ENCODE measurements at regions not wholly inside any gene's neighbourhood (a gene's known extent, or its start where the extent isn't known, plus 50 kb on each side); places are given as distances from the start of the nearest gene placed in this dataset.
"Not testable (repeated sequence)": the region's sequence is repeated elsewhere in the genome, so short reads cannot be mapped to it uniquely, and the experiment has no call there.

- TF ChIP-seq POLR2A (IDR thresholded peaks at IDR 0.05; ENCODE audit: low read length); GATA1 (IDR thresholded peaks at IDR 0.05; ENCODE audit: low read depth, low read length): not testable (repeated sequence)
These were observed 1262.5 kb downstream of the RAPGEF2 start for GRCh38 chr4:160365383-160365782.

All from erythroblast (primary cell).